ENCODE measurements at regions not wholly inside any gene's neighbourhood (a gene's known extent, or its start where the extent isn't known, plus 50 kb on each side); places are given as distances from the start of the nearest gene placed in this dataset.
A peak's percentile ranks its signal among the peaks of the same experiment; 100 is the strongest.

GRCh38 chr9:115495052-115495635, 377.2 kb upstream of the TNC start:
- no peak overlapping the region for H2BK15ac ChIP-seq (replicated peaks; ENCODE audit: low read depth)
- peak; percentile 82 for DNase-seq
- no peak overlapping the region for H3K27ac ChIP-seq (ENCODE audit: low read depth, low read length)
- no peak overlapping the region for H3K4me3 ChIP-seq (ENCODE audit: low read length)
- H2BK120ac ChIP-seq (ENCODE audit: low read depth, low read length): no peak overlapping the region
- H3K4me2 ChIP-seq (ENCODE audit: low read length): no peak overlapping the region
- no peak overlapping the region for H2BK5ac ChIP-seq (ENCODE audit: low read length)
- no peak overlapping the region for H3K4ac ChIP-seq (ENCODE audit: low read depth, low read length)
- no peaks in the 10 kb centered on the region for H3K36me3 ChIP-seq (ENCODE audit: control insufficient read depth, insufficient read depth, low read length)
- no peaks in the 10 kb centered on the region for H3K79me2 ChIP-seq (ENCODE audit: control insufficient read depth, insufficient read depth, low read length)
- H3K9ac ChIP-seq (ENCODE audit: low read length): no peak overlapping the region
- no peak overlapping the region for H3K56ac ChIP-seq (ENCODE audit: low read length)
- no peaks in the 10 kb centered on the region for H3K79me1 ChIP-seq (ENCODE audit: low read length)
- H3K4me1 ChIP-seq (ENCODE audit: control insufficient read depth, low read depth, low read length): peaks cover 6% of the 10 kb centered on the region
- no peak overlapping the region for H4K5ac ChIP-seq (ENCODE audit: low read length)
- H4K8ac ChIP-seq (ENCODE audit: low read depth, low read length): no peak overlapping the region
- no peak overlapping the region for H3K18ac ChIP-seq (ENCODE audit: low read length)
- WGBS (ENCODE audit: extremely low coverage, insufficient coverage, low lambda C conversion rate): no CpG with 5 or more reads among the region's 6 CpGs
- no peak overlapping the region for H3K23ac ChIP-seq (ENCODE audit: low read length)
- H2AK5ac ChIP-seq (ENCODE audit: low read length): no peak overlapping the region
- H3K27me3 ChIP-seq (ENCODE audit: insufficient read depth, low read length, poor library complexity): no peaks in the 10 kb centered on the region

DNA sequence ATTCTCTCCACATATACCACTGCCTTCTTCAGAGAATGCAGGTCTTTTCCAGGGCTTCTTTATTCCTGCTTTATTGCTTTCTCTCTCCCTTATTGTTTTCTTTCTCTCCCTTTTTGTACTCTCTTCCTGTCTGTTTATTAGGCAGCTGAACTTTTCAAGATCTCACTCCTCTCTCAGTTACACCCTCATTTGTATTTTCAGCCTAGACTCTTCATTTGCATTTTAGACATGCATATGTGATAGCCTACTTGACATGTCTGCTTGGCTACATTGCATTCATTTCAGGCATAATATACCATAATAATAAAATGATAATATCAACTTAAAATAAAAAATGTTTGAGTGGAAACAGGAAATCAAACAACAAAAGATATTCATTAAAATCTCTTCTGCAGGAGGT, 377.9 kb upstream of the TNC start:
- Histone ChIP-seq H2AK5ac (ENCODE audit: low read length) (no peak overlapping the region), H3K4ac (ENCODE audit: low read depth, low read length) (no peak overlapping the region), H3K56ac (ENCODE audit: low read length) (no peak overlapping the region), H3K4me1 (ENCODE audit: control insufficient read depth, low read depth, low read length) (peaks cover 6% of the 10 kb centered on the region), H3K79me1 (ENCODE audit: low read length) (no peaks in the 10 kb centered on the region), H3K36me3 (ENCODE audit: control insufficient read depth, insufficient read depth, low read length) (no peaks in the 10 kb centered on the region), H3K4me3 (ENCODE audit: low read length) (no peak overlapping the region), H2BK5ac (ENCODE audit: low read length) (no peak overlapping the region), H3K9ac (ENCODE audit: low read length) (no peak overlapping the region), H2BK120ac (ENCODE audit: low read depth, low read length) (no peak overlapping the region), H3K27me3 (ENCODE audit: insufficient read depth, low read length, poor library complexity) (no peaks in the 10 kb centered on the region), H3K4me2 (ENCODE audit: low read length) (no peak overlapping the region), H3K79me2 (ENCODE audit: control insufficient read depth, insufficient read depth, low read length) (no peaks in the 10 kb centered on the region), H4K8ac (ENCODE audit: low read depth, low read length) (no peak overlapping the region), H3K18ac (ENCODE audit: low read length) (no peak overlapping the region), H2BK15ac (replicated peaks; ENCODE audit: low read depth) (no peak overlapping the region), H4K5ac (ENCODE audit: low read length) (no peak overlapping the region), H3K27ac (ENCODE audit: low read depth, low read length) (no peak overlapping the region), H3K23ac (ENCODE audit: low read length) (no peak overlapping the region)
- DNase-seq: no peak

DNA sequence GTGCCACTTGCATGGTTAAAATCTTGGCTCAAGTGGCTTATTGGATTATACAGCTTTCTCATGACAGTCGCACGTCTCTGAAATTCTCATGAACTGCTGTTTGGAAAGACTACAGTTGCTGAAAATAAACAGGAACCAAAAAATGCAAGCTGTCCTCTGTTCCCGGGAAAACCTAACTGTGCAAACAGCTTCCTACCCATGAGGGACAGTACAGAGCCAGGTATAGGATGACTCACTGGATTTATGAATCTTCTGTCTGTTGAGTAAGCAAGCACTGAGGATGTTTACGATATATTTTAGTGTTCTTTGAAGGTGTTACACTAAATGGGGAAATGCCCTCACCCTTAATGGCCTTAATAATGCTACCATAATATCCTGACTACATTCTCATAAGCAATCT, 380.3 kb upstream of the TNC start:
- Histone ChIP-seq H3K23ac (ENCODE audit: low read length) (no peak overlapping the region), H3K79me1 (ENCODE audit: low read length) (no peaks in the 10 kb centered on the region), H3K56ac (ENCODE audit: low read length) (no peak overlapping the region), H3K18ac (ENCODE audit: low read length) (no peak overlapping the region), H4K8ac (ENCODE audit: low read depth, low read length) (no peak overlapping the region), H2BK15ac (replicated peaks; ENCODE audit: low read depth) (no peak overlapping the region), H3K27me3 (ENCODE audit: insufficient read depth, low read length, poor library complexity) (no peaks in the 10 kb centered on the region), H3K9ac (ENCODE audit: low read length) (no peak overlapping the region), H3K4me3 (ENCODE audit: low read length) (no peak overlapping the region), H4K5ac (ENCODE audit: low read length) (no peak overlapping the region), H3K4ac (ENCODE audit: low read depth, low read length) (no peak overlapping the region), H3K4me2 (ENCODE audit: low read length) (no peak overlapping the region), H3K79me2 (ENCODE audit: control insufficient read depth, insufficient read depth, low read length) (no peaks in the 10 kb centered on the region), H2AK5ac (ENCODE audit: low read length) (no peak overlapping the region), H2BK120ac (ENCODE audit: low read depth, low read length) (no peak overlapping the region), H3K27ac (ENCODE audit: low read depth, low read length) (no peak overlapping the region), H2BK5ac (ENCODE audit: low read length) (no peak overlapping the region), H3K36me3 (ENCODE audit: control insufficient read depth, insufficient read depth, low read length) (no peaks in the 10 kb centered on the region), H3K4me1 (ENCODE audit: control insufficient read depth, low read depth, low read length) (peaks cover 6% of the 10 kb centered on the region)
- no CpG with 5 or more reads among the region's 4 CpGs for WGBS (ENCODE audit: extremely low coverage, insufficient coverage, low lambda C conversion rate)
- DNase-seq: no peak

- H2AK5ac ChIP-seq (ENCODE audit: low read length): no peak overlapping the region
- H3K79me2 ChIP-seq (ENCODE audit: control insufficient read depth, insufficient read depth, low read length): no peaks in the 10 kb centered on the region
- H3K4ac ChIP-seq (ENCODE audit: low read depth, low read length): peak overlapping the region; percentile 6
- H2BK120ac ChIP-seq (ENCODE audit: low read depth, low read length): no peak overlapping the region
- no peak overlapping the region for H3K4me3 ChIP-seq (ENCODE audit: low read length)
- no peak overlapping the region for H2BK5ac ChIP-seq (ENCODE audit: low read length)
- H3K4me1 ChIP-seq (ENCODE audit: control insufficient read depth, low read depth, low read length): no peaks in the 10 kb centered on the region
- DNase-seq: no peak
- no peak overlapping the region for H3K27ac ChIP-seq (ENCODE audit: low read depth, low read length)
- no peak overlapping the region for H3K56ac ChIP-seq (ENCODE audit: low read length)
- no peak overlapping the region for H3K9ac ChIP-seq (ENCODE audit: low read length)
- H4K5ac ChIP-seq (ENCODE audit: low read length): no peak overlapping the region
- no peak overlapping the region for H2BK15ac ChIP-seq (replicated peaks; ENCODE audit: low read depth)
- H3K27me3 ChIP-seq (ENCODE audit: insufficient read depth, low read length, poor library complexity): no peaks in the 10 kb centered on the region
- H3K36me3 ChIP-seq (ENCODE audit: control insufficient read depth, insufficient read depth, low read length): no peaks in the 10 kb centered on the region
- no peak overlapping the region for H3K4me2 ChIP-seq (ENCODE audit: low read length)
- H4K8ac ChIP-seq (ENCODE audit: low read depth, low read length): no peak overlapping the region
- H3K79me1 ChIP-seq (ENCODE audit: low read length): no peaks in the 10 kb centered on the region
- peak overlapping the region; percentile 32 for H3K18ac ChIP-seq (ENCODE audit: low read length)
- H3K23ac ChIP-seq (ENCODE audit: low read length): no peak overlapping the region
Observed at GRCh38 chr9:115507148-115507547, 389.2 kb upstream of the TNC start.

DNA sequence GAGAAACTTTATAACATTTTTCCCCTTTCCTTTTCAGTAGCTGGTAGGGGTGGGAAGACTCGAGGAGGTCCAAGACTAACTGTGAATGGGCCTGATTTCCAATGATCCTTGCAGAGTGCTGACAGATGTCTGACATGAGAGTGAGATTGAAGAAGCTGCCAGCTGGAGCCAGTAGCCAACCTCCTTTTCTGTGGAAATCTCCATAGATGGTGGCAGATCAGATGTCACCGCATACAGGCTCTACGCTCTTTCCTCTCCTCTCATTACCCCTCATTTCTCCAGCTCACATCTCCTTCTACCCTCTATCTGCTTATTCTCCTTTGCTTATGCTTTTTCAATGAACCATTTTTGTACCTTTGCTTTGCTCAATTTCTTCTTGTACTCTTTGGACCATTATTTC, 395.2 kb upstream of the TNC start:
- H3K79me2 ChIP-seq (ENCODE audit: control insufficient read depth, insufficient read depth, low read length): no peaks in the 10 kb centered on the region
- no peak overlapping the region for H3K4ac ChIP-seq (ENCODE audit: low read depth, low read length)

GRCh38 chr9:115514454-115514853, 396.5 kb upstream of the TNC start:
- no peaks in the 10 kb centered on the region for H3K4me1 ChIP-seq (ENCODE audit: control insufficient read depth, low read depth, low read length)

More for the DNA sequence above, 395.2 kb upstream of the TNC start:
- no peaks in the 10 kb centered on the region for H3K79me1 ChIP-seq (ENCODE audit: low read length)
- no peak overlapping the region for H2BK120ac ChIP-seq (ENCODE audit: low read depth, low read length)
- H3K27me3 ChIP-seq (ENCODE audit: insufficient read depth, low read length, poor library complexity): no peaks in the 10 kb centered on the region
- no peak overlapping the region for H2BK15ac ChIP-seq (replicated peaks; ENCODE audit: low read depth)
- no CpG with 5 or more reads among the region's 3 CpGs for WGBS (ENCODE audit: extremely low coverage, insufficient coverage, low lambda C conversion rate)
- no peak overlapping the region for H3K4me2 ChIP-seq (ENCODE audit: low read length)
- no peak for DNase-seq
- no peak overlapping the region for H3K56ac ChIP-seq (ENCODE audit: low read length)
- H4K5ac ChIP-seq (ENCODE audit: low read length): no peak overlapping the region
- H3K9ac ChIP-seq (ENCODE audit: low read length): no peak overlapping the region
- no peak overlapping the region for H2BK5ac ChIP-seq (ENCODE audit: low read length)
- no peaks in the 10 kb centered on the region for H3K4me1 ChIP-seq (ENCODE audit: control insufficient read depth, low read depth, low read length)
- H3K18ac ChIP-seq (ENCODE audit: low read length): no peak overlapping the region
- no peak overlapping the region for H3K4me3 ChIP-seq (ENCODE audit: low read length)
- no peak overlapping the region for H2AK5ac ChIP-seq (ENCODE audit: low read length)
- H3K27ac ChIP-seq (ENCODE audit: low read depth, low read length): no peak overlapping the region
- H3K36me3 ChIP-seq (ENCODE audit: control insufficient read depth, insufficient read depth, low read length): no peaks in the 10 kb centered on the region
- no peak overlapping the region for H3K23ac ChIP-seq (ENCODE audit: low read length)
- H4K8ac ChIP-seq (ENCODE audit: low read depth, low read length): no peak overlapping the region

More at GRCh38 chr9:115514454-115514853, 396.5 kb upstream of the TNC start:
- Histone ChIP-seq H3K27me3 (ENCODE audit: insufficient read depth, low read length, poor library complexity) (no peaks in the 10 kb centered on the region), H3K23ac (ENCODE audit: low read length) (no peak overlapping the region), H2AK5ac (ENCODE audit: low read length) (no peak overlapping the region), H3K4ac (ENCODE audit: low read depth, low read length) (no peak overlapping the region), H4K5ac (ENCODE audit: low read length) (no peak overlapping the region), H3K4me2 (ENCODE audit: low read length) (no peak overlapping the region), H2BK15ac (replicated peaks; ENCODE audit: low read depth) (no peak overlapping the region), H3K9ac (ENCODE audit: low read length) (no peak overlapping the region), H3K27ac (ENCODE audit: low read depth, low read length) (no peak overlapping the region), H3K79me2 (ENCODE audit: control insufficient read depth, insufficient read depth, low read length) (no peaks in the 10 kb centered on the region), H3K79me1 (ENCODE audit: low read length) (no peaks in the 10 kb centered on the region), H3K36me3 (ENCODE audit: control insufficient read depth, insufficient read depth, low read length) (no peaks in the 10 kb centered on the region), H3K4me3 (ENCODE audit: low read length) (no peak overlapping the region), H2BK120ac (ENCODE audit: low read depth, low read length) (no peak overlapping the region), H4K8ac (ENCODE audit: low read depth, low read length) (no peak overlapping the region), H3K18ac (ENCODE audit: low read length) (no peak overlapping the region), H3K56ac (ENCODE audit: low read length) (no peak overlapping the region), H2BK5ac (ENCODE audit: low read length) (no peak overlapping the region)
- no peak for DNase-seq
